ENCODE measurements at regions not wholly inside any gene's neighbourhood (a gene's known extent, or its start where the extent isn't known, plus 50 kb on each side); places are given as distances from the start of the nearest gene placed in this dataset.

GRCh38 chr16:7137560-7138330 lies 194.9 kb upstream of the RBFOX1 start:
- no peak for DNase-seq (ENCODE audit: low read depth)
- H3K4me3 ChIP-seq (ENCODE audit: low read depth, low read length), result no peak overlapping the region
- no peak for TF ChIP-seq POLR2A (IDR thresholded peaks at IDR 0.05; ENCODE audit: extremely low read depth, insufficient read length)
- TF ChIP-seq CTCF (IDR thresholded peaks at IDR 0.05; ENCODE audit: low read depth, low read length), result no peak
- TF ChIP-seq MYC (IDR thresholded peaks at IDR 0.05; ENCODE audit: low read depth, low read length), result no peak
- TF ChIP-seq MAX (IDR thresholded peaks at IDR 0.05; ENCODE audit: low read depth, low read length), result no peak

GRCh38 chr16:7132465-7132864 lies 200.2 kb upstream of the RBFOX1 start:
- DNase-seq (ENCODE audit: low read depth), result no peak

GRCh38 chr16:7124701-7125100 lies 207.9 kb upstream of the RBFOX1 start:
- H3K4me3 ChIP-seq (ENCODE audit: low read depth, low read length), result no peak overlapping the region
- TF ChIP-seq POLR2A (IDR thresholded peaks at IDR 0.05; ENCODE audit: extremely low read depth, insufficient read length) (no peak), CTCF (IDR thresholded peaks at IDR 0.05; ENCODE audit: low read depth, low read length) (no peak), MAX (IDR thresholded peaks at IDR 0.05; ENCODE audit: low read depth, low read length) (no peak), MYC (IDR thresholded peaks at IDR 0.05; ENCODE audit: low read depth, low read length) (no peak)
- no peak for DNase-seq (ENCODE audit: low read depth)

More at GRCh38 chr16:7132465-7132864, 200.2 kb upstream of the RBFOX1 start:
- TF ChIP-seq MYC (IDR thresholded peaks at IDR 0.05; ENCODE audit: low read depth, low read length) (no peak), MAX (IDR thresholded peaks at IDR 0.05; ENCODE audit: low read depth, low read length) (no peak), POLR2A (IDR thresholded peaks at IDR 0.05; ENCODE audit: extremely low read depth, insufficient read length) (no peak), CTCF (IDR thresholded peaks at IDR 0.05; ENCODE audit: low read depth, low read length) (no peak)
- H3K4me3 ChIP-seq (ENCODE audit: low read depth, low read length), result no peak overlapping the region

- no peak for DNase-seq (ENCODE audit: low read depth)
- TF ChIP-seq CTCF (IDR thresholded peaks at IDR 0.05; ENCODE audit: low read depth, low read length), result no peak
- no peak for TF ChIP-seq POLR2A (IDR thresholded peaks at IDR 0.05; ENCODE audit: extremely low read depth, insufficient read length)
- TF ChIP-seq MYC (IDR thresholded peaks at IDR 0.05; ENCODE audit: low read depth, low read length), result no peak
- TF ChIP-seq MAX (IDR thresholded peaks at IDR 0.05; ENCODE audit: low read depth, low read length), result no peak
- no peak overlapping the region for H3K4me3 ChIP-seq (ENCODE audit: low read depth, low read length)
These were observed 208.4 kb upstream of the RBFOX1 start for GRCh38 chr16:7124242-7124641.

- DNase-seq (ENCODE audit: low read depth), result no peak
- TF ChIP-seq CTCF (IDR thresholded peaks at IDR 0.05; ENCODE audit: low read depth, low read length) (no peak), MAX (IDR thresholded peaks at IDR 0.05; ENCODE audit: low read depth, low read length) (no peak), POLR2A (IDR thresholded peaks at IDR 0.05; ENCODE audit: extremely low read depth, insufficient read length) (no peak), MYC (IDR thresholded peaks at IDR 0.05; ENCODE audit: low read depth, low read length) (no peak)
These were observed 215.9 kb upstream of the RBFOX1 start for GRCh38 chr16:7116734-7117133.

More at GRCh38 chr16:7116734-7117133, 215.9 kb upstream of the RBFOX1 start:
- no peak overlapping the region for H3K4me3 ChIP-seq (ENCODE audit: low read depth, low read length)
